HepG2 (cell line): ENCODE measurements at regions not wholly inside any gene's neighbourhood (a gene's known extent, or its start where the extent isn't known, plus 50 kb on each side); places are given as distances from the start of the nearest gene placed in this dataset.

Experiments used
- CC2D1A ChIP-seq: sonication (generic); formaldehyde crosslinking; IDR thresholded peaks from 2 replicates; pipeline ENCODE4 v1.8.1; 2023; ENCODE audit warnings: mild to moderate bottlenecking, missing genetic modification reagents
- ETV5 ChIP-seq: IDR thresholded peaks from 2 replicates; pipeline ENCODE4 v1.6.1; 2018; ENCODE audit warnings: missing biosample characterization, missing genetic modification reagents, inconsistent platforms, borderline replicate concordance
- HES4 ChIP-seq: sonication (generic); formaldehyde crosslinking; IDR thresholded peaks from 2 replicates; pipeline ENCODE4 v1.9.0; 2021; ENCODE audit warnings: mild to moderate bottlenecking, missing genetic modification reagents, borderline replicate concordance
- KLF15 ChIP-seq: sonication (generic); formaldehyde crosslinking; IDR thresholded peaks from 2 replicates; pipeline ENCODE4 v1.8.1; 2023; ENCODE audit warnings: borderline replicate concordance, mild to moderate bottlenecking, inconsistent platforms, missing genetic modification reagents, mixed read lengths
- KMT2B ChIP-seq: IDR thresholded peaks from 2 replicates; pipeline ENCODE4 v1.6.1; 2016; ENCODE audit warnings: missing genetic modification reagents, missing compliant biosample characterization
- LRRFIP1 ChIP-seq: sonication (generic); formaldehyde crosslinking; conservative IDR thresholded peaks from 2 replicates; pipeline ENCODE4 v1.4.0; 2020; ENCODE audit warnings: missing genetic modification reagents
- MED1 ChIP-seq: sonication (generic); formaldehyde crosslinking; IDR thresholded peaks from 2 replicates; pipeline ENCODE4 v1.4.0; 2020; ENCODE audit warnings: missing genetic modification reagents
- MTA3 ChIP-seq: sonication (generic); formaldehyde crosslinking; IDR thresholded peaks from 2 replicates; pipeline ENCODE4 v1.4.0; 2020; ENCODE audit warnings: missing genetic modification reagents
- NFATC3 ChIP-seq: sonication (generic); formaldehyde crosslinking; IDR thresholded peaks from 2 replicates; pipeline ENCODE4 v1.5.1; 2020; ENCODE audit warnings: mild to moderate bottlenecking, missing genetic modification reagents
- NR1H2 ChIP-seq: sonication (generic); formaldehyde crosslinking; IDR thresholded peaks from 2 replicates; pipeline ENCODE4 v1.8.1; 2022; ENCODE audit warnings: low read depth, missing genetic modification reagents, borderline replicate concordance
- REPIN1 ChIP-seq: sonication (generic); formaldehyde crosslinking; IDR thresholded peaks from 2 replicates; pipeline ENCODE4 v1.8.0; 2022; ENCODE audit warnings: missing genetic modification reagents, low read depth, mild to moderate bottlenecking, borderline replicate concordance
- SRSF9 ChIP-seq: fragments of 200-400 bp; formaldehyde crosslinking; IDR thresholded peaks from 2 replicates; pipeline ENCODE4 v1.6.1; 2018; ENCODE audit warnings: borderline replicate concordance, mild to moderate bottlenecking, low read depth, low read length; ENCODE audit not compliant: insufficient read depth, poor library complexity, severe bottlenecking
- TBX3 ChIP-seq: fragments of 450-650 bp; IDR thresholded peaks from 2 replicates; pipeline ENCODE4 v1.6.1; 2017; ENCODE audit warnings: antibody characterized with exemption, mild to moderate bottlenecking, inconsistent platforms, borderline replicate concordance
- TERF1 ChIP-seq: sonication (generic); formaldehyde crosslinking; IDR thresholded peaks from 2 replicates; pipeline ENCODE4 v1.8.0; 2022; ENCODE audit warnings: mild to moderate bottlenecking, missing genetic modification reagents, moderate library complexity
- TRIM24 ChIP-seq: sonication (generic); formaldehyde crosslinking; IDR thresholded peaks from 2 replicates; pipeline ENCODE4 v1.8.0; 2022; ENCODE audit warnings: mild to moderate bottlenecking, missing genetic modification reagents
- XBP1 ChIP-seq: sonication (generic); formaldehyde crosslinking; IDR thresholded peaks from 2 replicates; pipeline ENCODE4 v1.5.0; 2020; ENCODE audit warnings: missing genetic modification reagents
- ZNF276 ChIP-seq: sonication (generic); formaldehyde crosslinking; IDR thresholded peaks from 2 replicates; pipeline ENCODE4 v1.4.0; 2020; ENCODE audit warnings: mild to moderate bottlenecking, low read depth, missing genetic modification reagents
- ZNF280B ChIP-seq: sonication (generic); formaldehyde crosslinking; IDR thresholded peaks from 2 replicates; pipeline ENCODE4 v1.5.0; 2020; ENCODE audit warnings: missing genetic modification reagents, mild to moderate bottlenecking, borderline replicate concordance
- ZNF530 ChIP-seq: sonication (generic); formaldehyde crosslinking; IDR thresholded peaks from 2 replicates; pipeline ENCODE4 v1.5.0; 2020; ENCODE audit warnings: low read depth, mild to moderate bottlenecking, missing genetic modification reagents
- ZNF597 ChIP-seq: sonication (generic); formaldehyde crosslinking; IDR thresholded peaks from 2 replicates; pipeline ENCODE4 v1.5.0; 2020; ENCODE audit warnings: missing genetic modification reagents
- ZSCAN21 ChIP-seq: sonication (generic); formaldehyde crosslinking; IDR thresholded peaks from 2 replicates; pipeline ENCODE4 v1.8.0; 2022; ENCODE audit warnings: mild to moderate bottlenecking, missing genetic modification reagents, moderate library complexity, borderline replicate concordance

- no peak for TF ChIP-seq ZNF597 (CRISPR knock-in tag)
- TF ChIP-seq TRIM24 (CRISPR knock-in tag): no peak
- TF ChIP-seq ZSCAN21 (CRISPR knock-in tag): no peak
- TF ChIP-seq LRRFIP1 (CRISPR knock-in tag): no peak
- TF ChIP-seq KMT2B (CRISPR knock-in tag): no peak
- TF ChIP-seq ZNF276: no peak
- TF ChIP-seq XBP1 (CRISPR knock-in tag): no peak
- TF ChIP-seq MTA3 (CRISPR knock-in tag): no peak
- no peak for TF ChIP-seq ZNF280B (CRISPR knock-in tag)
- no peak for TF ChIP-seq ETV5 (CRISPR knock-in tag)
- TF ChIP-seq NR1H2 (CRISPR knock-in tag): no peak
- no peak for TF ChIP-seq TBX3
- no peak for TF ChIP-seq REPIN1
- no peak for TF ChIP-seq ZNF530
- TF ChIP-seq KLF15 (CRISPR knock-in tag): no peak
- no peak for TF ChIP-seq TERF1 (CRISPR knock-in tag)
- no peak for TF ChIP-seq CC2D1A
- TF ChIP-seq SRSF9: no peak
- TF ChIP-seq MED1: no peak
- no peak for TF ChIP-seq NFATC3 (CRISPR knock-in tag)
- no peak for TF ChIP-seq HES4
Measured at GRCh38 chr21:43311301-43311817, 115.6 kb downstream of the SIK1 start (continued).
